IPS-20b (cell line): ENCODE measurements at regions not wholly inside any gene's neighbourhood (a gene's known extent, or its start where the extent isn't known, plus 50 kb on each side); places are given as distances from the start of the nearest gene placed in this dataset.

ENCODE experiments used
- H3K27ac ChIP-seq: one replicate; pipeline ENCODE4 v1.5.1; 2013; ENCODE audit warnings: low read length
- H3K27me3 ChIP-seq: 2 replicates; pipeline ENCODE4 v1.6.1; 2013; ENCODE audit warnings: mild to moderate bottlenecking, low read length, inconsistent platforms; ENCODE audit not compliant: insufficient read depth
- H3K36me3 ChIP-seq: 2 replicates; pipeline ENCODE4 v1.6.1; 2013; ENCODE audit warnings: low read depth, mild to moderate bottlenecking, inconsistent platforms, low read length, moderate library complexity; ENCODE audit not compliant: insufficient read depth
- H3K4me1 ChIP-seq: 2 replicates; pipeline ENCODE4 v1.6.1; 2013; ENCODE audit warnings: mild to moderate bottlenecking, control low read depth, inconsistent platforms, low read length, moderate library complexity; ENCODE audit not compliant: insufficient read depth
- H3K4me3 ChIP-seq: 2 replicates; pipeline ENCODE4 v1.5.1; 2013; ENCODE audit warnings: mild to moderate bottlenecking, low read length, inconsistent platforms
- H3K9ac ChIP-seq: 2 replicates; pipeline ENCODE4 v1.6.1; 2013; ENCODE audit warnings: low read depth, mild to moderate bottlenecking, inconsistent platforms, low read length, moderate library complexity
- H3K9me3 ChIP-seq: 2 replicates; pipeline ENCODE4 v1.6.1; 2013; ENCODE audit warnings: mild to moderate bottlenecking, low read depth, low read length, inconsistent platforms; ENCODE audit not compliant: insufficient read depth

- H3K9ac ChIP-seq = no peak overlapping the region
- no peaks in the 10 kb centered on the region for H3K9me3 ChIP-seq
Measured at GRCh38 chr14:84750284-84750683, 779.7 kb upstream of the FLRT2 start.

GRCh38 chr14:84750763-84751554 lies 779.0 kb upstream of the FLRT2 start:
- H3K4me3 ChIP-seq = no peak overlapping the region
- no peaks in the 10 kb centered on the region for H3K36me3 ChIP-seq
- H3K9me3 ChIP-seq = no peaks in the 10 kb centered on the region
- no peaks in the 10 kb centered on the region for H3K4me1 ChIP-seq
- no peak overlapping the region for H3K9ac ChIP-seq
- no peak overlapping the region for H3K27ac ChIP-seq
- no peaks in the 10 kb centered on the region for H3K27me3 ChIP-seq

More at GRCh38 chr14:84750284-84750683, 779.7 kb upstream of the FLRT2 start:
- Histone ChIP-seq H3K36me3 (no peaks in the 10 kb centered on the region), H3K27me3 (no peaks in the 10 kb centered on the region), H3K4me1 (no peaks in the 10 kb centered on the region), H3K27ac (no peak overlapping the region), H3K4me3 (no peak overlapping the region)

- Histone ChIP-seq H3K27me3 (no peaks in the 10 kb centered on the region), H3K36me3 (no peaks in the 10 kb centered on the region), H3K9me3 (no peaks in the 10 kb centered on the region), H3K4me1 (no peaks in the 10 kb centered on the region), H3K9ac (no peak overlapping the region), H3K27ac (no peak overlapping the region), H3K4me3 (no peak overlapping the region)
Measured at GRCh38 chr14:84751745-84752144, 778.2 kb upstream of the FLRT2 start.

GRCh38 chr14:84760489-84761126 lies 769.3 kb upstream of the FLRT2 start:
- Histone ChIP-seq H3K4me1 (no peaks in the 10 kb centered on the region), H3K36me3 (no peaks in the 10 kb centered on the region), H3K4me3 (no peak overlapping the region), H3K9ac (no peak overlapping the region), H3K9me3 (peaks cover 6% of the 10 kb centered on the region; the same call in 1 of the 2 replicates), H3K27me3 (no peaks in the 10 kb centered on the region), H3K27ac (no peak overlapping the region)

GRCh38 chr14:84767434-84767833 lies 762.5 kb upstream of the FLRT2 start:
- H3K4me3 ChIP-seq = no peak overlapping the region
- no peak overlapping the region for H3K9ac ChIP-seq
- no peak overlapping the region for H3K27ac ChIP-seq
- no peaks in the 10 kb centered on the region for H3K4me1 ChIP-seq
- no peaks in the 10 kb centered on the region for H3K36me3 ChIP-seq
- H3K9me3 ChIP-seq = peaks cover 12% of the 10 kb centered on the region
- H3K27me3 ChIP-seq = no peaks in the 10 kb centered on the region

- Histone ChIP-seq H3K27me3 (no peaks in the 10 kb centered on the region), H3K4me1 (no peaks in the 10 kb centered on the region), H3K9ac (no peak overlapping the region), H3K27ac (no peak overlapping the region), H3K9me3 (peaks cover 8% of the 10 kb centered on the region), H3K36me3 (no peaks in the 10 kb centered on the region), H3K4me3 (no peak overlapping the region)
Measured at GRCh38 chr14:84770030-84770429, 759.9 kb upstream of the FLRT2 start.

- no peak overlapping the region for H3K27ac ChIP-seq
- H3K9me3 ChIP-seq = no peaks in the 10 kb centered on the region
- no peak overlapping the region for H3K9ac ChIP-seq
- H3K4me3 ChIP-seq = no peak overlapping the region
- H3K4me1 ChIP-seq = no peaks in the 10 kb centered on the region
- no peaks in the 10 kb centered on the region for H3K27me3 ChIP-seq
- H3K36me3 ChIP-seq = no peaks in the 10 kb centered on the region
Measured at GRCh38 chr14:84777356-84777755, 752.6 kb upstream of the FLRT2 start.

- H3K9ac ChIP-seq = no peak overlapping the region
- H3K9me3 ChIP-seq = no peaks in the 10 kb centered on the region
- H3K27ac ChIP-seq = no peak overlapping the region
Measured at GRCh38 chr14:84782902-84783301, 747.0 kb upstream of the FLRT2 start.

GRCh38 chr14:84783511-84783910 lies 746.4 kb upstream of the FLRT2 start:
- Histone ChIP-seq H3K9ac (no peak overlapping the region), H3K9me3 (no peaks in the 10 kb centered on the region)

More at GRCh38 chr14:84782902-84783301, 747.0 kb upstream of the FLRT2 start:
- Histone ChIP-seq H3K4me1 (no peaks in the 10 kb centered on the region), H3K27me3 (no peaks in the 10 kb centered on the region), H3K4me3 (no peak overlapping the region), H3K36me3 (no peaks in the 10 kb centered on the region)

GRCh38 chr14:84785996-84786395 lies 743.9 kb upstream of the FLRT2 start:
- Histone ChIP-seq H3K27ac (no peak overlapping the region), H3K9ac (no peak overlapping the region), H3K4me3 (no peak overlapping the region), H3K27me3 (no peaks in the 10 kb centered on the region), H3K9me3 (no peaks in the 10 kb centered on the region), H3K36me3 (no peaks in the 10 kb centered on the region), H3K4me1 (no peaks in the 10 kb centered on the region)

More at GRCh38 chr14:84783511-84783910, 746.4 kb upstream of the FLRT2 start:
- Histone ChIP-seq H3K36me3 (no peaks in the 10 kb centered on the region), H3K4me1 (no peaks in the 10 kb centered on the region), H3K27me3 (no peaks in the 10 kb centered on the region), H3K4me3 (no peak overlapping the region), H3K27ac (no peak overlapping the region)

- H3K9me3 ChIP-seq = no peaks in the 10 kb centered on the region
- H3K4me1 ChIP-seq = no peaks in the 10 kb centered on the region
- no peak overlapping the region for H3K27ac ChIP-seq
Measured at GRCh38 chr14:84789012-84789411, 740.9 kb upstream of the FLRT2 start.

More at GRCh38 chr14:84789012-84789411, 740.9 kb upstream of the FLRT2 start:
- Histone ChIP-seq H3K27me3 (no peaks in the 10 kb centered on the region), H3K9ac (no peak overlapping the region), H3K36me3 (no peaks in the 10 kb centered on the region), H3K4me3 (no peak overlapping the region)
